ENCODE measurements at regions not wholly inside any gene's neighbourhood (a gene's known extent, or its start where the extent isn't known, plus 50 kb on each side); places are given as distances from the start of the nearest gene placed in this dataset.

GRCh38 chr4:30919458-30919857 lies 199.3 kb downstream of the PCDH7 start:
- Histone ChIP-seq H3K4me1 (no peaks in the 10 kb centered on the region), H3K4me3 (no peak overlapping the region), H3K27me3 (no peaks in the 10 kb centered on the region), H3K9me3 (no peaks in the 10 kb centered on the region), H3K27ac (no peak overlapping the region), H3K36me3 (ENCODE audit: low read depth, missing control alignments) (no peaks in the 10 kb centered on the region)
- 72 to 79% methylated on average over 1 of the region's 1 CpG for WGBS, 2 donors
- no peak for DNase-seq
- no peak for TF ChIP-seq CTCF (IDR thresholded peaks at IDR 0.05)
- TF ChIP-seq POLR2A (IDR thresholded peaks at IDR 0.05) = no peak
- intact Hi-C loops (cut with DNase I; ENCODE audit: low total_unique reads) = no loop called here

- H3K36me3 ChIP-seq (ENCODE audit: low read depth, missing control alignments) = no peaks in the 10 kb centered on the region
- TF ChIP-seq POLR2A (IDR thresholded peaks at IDR 0.05) (no peak), CTCF (IDR thresholded peaks at IDR 0.05) (no peak)
- WGBS, 2 donors = 84 to 90% methylated on average over 11 of the region's 11 CpGs
- no peak overlapping the region for H3K4me3 ChIP-seq
- no peak overlapping the region for H3K27ac ChIP-seq
- no peaks in the 10 kb centered on the region for H3K27me3 ChIP-seq
- no peaks in the 10 kb centered on the region for H3K4me1 ChIP-seq
- intact Hi-C loops (cut with DNase I; ENCODE audit: low total_unique reads) = no loop called here
- no peaks in the 10 kb centered on the region for H3K9me3 ChIP-seq
- no peak for DNase-seq
These were observed 199.9 kb downstream of the PCDH7 start for GRCh38 chr4:30920043-30920442.

GRCh38 chr4:30922625-30923024 lies 202.5 kb downstream of the PCDH7 start:
- H3K27ac ChIP-seq = no peak overlapping the region
- intact Hi-C loops (cut with DNase I; ENCODE audit: low total_unique reads) = no loop called here
- H3K27me3 ChIP-seq = no peaks in the 10 kb centered on the region
- H3K9me3 ChIP-seq = no peaks in the 10 kb centered on the region
- no peak for TF ChIP-seq CTCF (IDR thresholded peaks at IDR 0.05)
- WGBS, 2 donors = 85 to 86% methylated on average over 4 of the region's 4 CpGs
- H3K4me3 ChIP-seq = no peak overlapping the region
- H3K4me1 ChIP-seq = no peaks in the 10 kb centered on the region
- no peak for DNase-seq
- H3K36me3 ChIP-seq (ENCODE audit: low read depth, missing control alignments) = no peaks in the 10 kb centered on the region

GRCh38 chr4:30924495-30924894 lies 204.3 kb downstream of the PCDH7 start:
- Histone ChIP-seq H3K27me3 (no peaks in the 10 kb centered on the region), H3K36me3 (ENCODE audit: low read depth, missing control alignments) (no peaks in the 10 kb centered on the region), H3K27ac (no peak overlapping the region), H3K4me1 (no peaks in the 10 kb centered on the region), H3K9me3 (no peaks in the 10 kb centered on the region), H3K4me3 (no peak overlapping the region)
- DNase-seq = no peak
- intact Hi-C loops (cut with DNase I; ENCODE audit: low total_unique reads) = no loop called here
- no peak for TF ChIP-seq CTCF (IDR thresholded peaks at IDR 0.05)
- TF ChIP-seq POLR2A (IDR thresholded peaks at IDR 0.05) = no peak

- H3K9me3 ChIP-seq = no peaks in the 10 kb centered on the region
- 94 to 99% methylated on average over 2 of the region's 2 CpGs for WGBS, 2 donors
These were observed 209.5 kb downstream of the PCDH7 start for GRCh38 chr4:30929649-30930048.

More at GRCh38 chr4:30929649-30930048, 209.5 kb downstream of the PCDH7 start:
- H3K4me1 ChIP-seq = no peaks in the 10 kb centered on the region
- H3K27me3 ChIP-seq = no peaks in the 10 kb centered on the region
- intact Hi-C loops (cut with DNase I; ENCODE audit: low total_unique reads) = no loop called here
- no peak for DNase-seq
- H3K36me3 ChIP-seq (ENCODE audit: low read depth, missing control alignments) = no peaks in the 10 kb centered on the region
- H3K27ac ChIP-seq = no peak overlapping the region
- no peak for TF ChIP-seq CTCF (IDR thresholded peaks at IDR 0.05)
- no peak for TF ChIP-seq POLR2A (IDR thresholded peaks at IDR 0.05)
- no peak overlapping the region for H3K4me3 ChIP-seq
